GM18520 (cell line): ENCODE measurements at regions not wholly inside any gene's neighbourhood (a gene's known extent, or its start where the extent isn't known, plus 50 kb on each side); places are given as distances from the start of the nearest gene placed in this dataset.

ENCODE experiments used
- ATAC-seq: cut with Tn5 transposase; IDR thresholded peaks from one replicate; pipeline ENCODE4 v1.9.1; 2021; ENCODE audit not compliant: unreplicated experiment

- ATAC-seq, result no peak
These were observed 78.0 kb upstream of the POU1F1 start for GRCh38 chr3:87354398-87354797.

- no peak for ATAC-seq
These were observed 75.6 kb upstream of the POU1F1 start for GRCh38 chr3:87351937-87352336.

GRCh38 chr3:87350367-87351199, 74.2 kb upstream of the POU1F1 start:
- ATAC-seq, result peak; percentile 93

GRCh38 chr3:87349833-87350232, 73.4 kb upstream of the POU1F1 start:
- no peak for ATAC-seq

- ATAC-seq, result no peak
These were observed 60.4 kb upstream of the POU1F1 start for GRCh38 chr3:87336761-87337160.

- ATAC-seq, result no peak
These were observed 59.5 kb upstream of the POU1F1 start for GRCh38 chr3:87335931-87336330.

- ATAC-seq, result peak; percentile 71
These were observed 57.1 kb upstream of the POU1F1 start for GRCh38 chr3:87333393-87333892.

GRCh38 chr3:87332789-87333188, 56.4 kb upstream of the POU1F1 start:
- no peak for ATAC-seq

- no peak for ATAC-seq
These were observed 52.7 kb upstream of the POU1F1 start for GRCh38 chr3:87329065-87329464.
